LNCaP clone FGC (cell line): ENCODE measurements at regions not wholly inside any gene's neighbourhood (a gene's known extent, or its start where the extent isn't known, plus 50 kb on each side); places are given as distances from the start of the nearest gene placed in this dataset.

Experiments
- DNase-seq: peaks from one replicate; pipeline ENCODE4 v3.0.0-alpha.2; 2011; ENCODE audit warnings: low read depth
- H3K4me3 ChIP-seq: 2 replicates; pipeline ENCODE4 v1.5.1; 2011; ENCODE audit warnings: mild to moderate bottlenecking, low read depth, low read length, control low read depth
- CTCF ChIP-seq: IDR thresholded peaks from 2 replicates; pipeline ENCODE4 v1.5.1; 2012; ENCODE audit warnings: mild to moderate bottlenecking; ENCODE audit not compliant: control insufficient read depth, insufficient read depth; ENCODE audit errors: extremely low read depth

- no peak overlapping the region for H3K4me3 ChIP-seq
- TF ChIP-seq CTCF = no peak
- DNase-seq = no peak
Measured at GRCh38 chr12:41684997-41685396, 459.7 kb downstream of the GXYLT1 start.

GRCh38 chr12:41683513-41684240 is 461.0 kb downstream of the GXYLT1 start:
- H3K4me3 ChIP-seq = no peak overlapping the region
- TF ChIP-seq CTCF = no peak
- no peak for DNase-seq

- no peak for TF ChIP-seq CTCF
- DNase-seq = no peak
- no peak overlapping the region for H3K4me3 ChIP-seq
Measured at GRCh38 chr12:41683023-41683422, 461.7 kb downstream of the GXYLT1 start.

- H3K4me3 ChIP-seq = no peak overlapping the region
- no peak for DNase-seq
- TF ChIP-seq CTCF = no peak
Measured at GRCh38 chr12:41681898-41682297, 462.8 kb downstream of the GXYLT1 start.

- TF ChIP-seq CTCF = no peak
- no peak for DNase-seq
- H3K4me3 ChIP-seq = no peak overlapping the region
Measured at GRCh38 chr12:41680155-41680554, 464.5 kb downstream of the GXYLT1 start.

- H3K4me3 ChIP-seq = no peak overlapping the region
- DNase-seq = peak; percentile 1
- TF ChIP-seq CTCF = peak; percentile 69
Measured at GRCh38 chr12:41663598-41664265, 475.6 kb downstream of the PDZRN4 start.
